Epithelial cell of esophagus (primary cell): ENCODE measurements at regions not wholly inside any gene's neighbourhood (a gene's known extent, or its start where the extent isn't known, plus 50 kb on each side); places are given as distances from the start of the nearest gene placed in this dataset.

Experiments
- DNase-seq: peaks from one replicate; pipeline ENCODE4 v3.0.0; 2010; ENCODE audit warnings: low read depth
- H3K4me3 ChIP-seq: 2 replicates; pipeline ENCODE4 v1.5.1; 2011; ENCODE audit warnings: mild to moderate bottlenecking, low read length, control low read depth
- CTCF ChIP-seq: IDR thresholded peaks from 2 replicates; pipeline ENCODE4 v1.5.1; 2011; ENCODE audit warnings: low read depth, mild to moderate bottlenecking, low read length, control low read depth, inconsistent platforms; ENCODE audit not compliant: insufficient read depth; ENCODE audit errors: missing control alignments

DNA sequence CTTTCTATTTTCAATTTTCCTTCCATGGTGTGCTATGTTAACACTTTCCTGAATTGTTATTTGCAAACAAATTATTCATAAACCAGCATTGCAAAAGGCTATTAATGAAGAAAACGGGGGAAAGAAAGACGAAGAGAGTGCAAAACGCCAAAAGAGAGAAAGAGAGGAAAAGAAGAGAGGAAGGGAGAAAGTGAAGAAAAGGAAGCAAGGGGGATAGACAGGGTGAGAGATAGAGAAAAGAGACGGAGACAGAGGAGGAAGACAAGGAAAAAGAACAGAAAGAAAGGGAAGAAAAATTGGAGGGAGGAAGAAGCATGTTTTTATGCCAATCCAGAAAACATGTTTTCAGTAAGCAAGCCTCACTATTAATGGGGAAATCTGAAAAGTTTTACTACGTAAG is 310.6 kb downstream of the TFEC start:
- no peak for TF ChIP-seq CTCF
- no peak overlapping the region for H3K4me3 ChIP-seq
- DNase-seq, result no peak

DNA sequence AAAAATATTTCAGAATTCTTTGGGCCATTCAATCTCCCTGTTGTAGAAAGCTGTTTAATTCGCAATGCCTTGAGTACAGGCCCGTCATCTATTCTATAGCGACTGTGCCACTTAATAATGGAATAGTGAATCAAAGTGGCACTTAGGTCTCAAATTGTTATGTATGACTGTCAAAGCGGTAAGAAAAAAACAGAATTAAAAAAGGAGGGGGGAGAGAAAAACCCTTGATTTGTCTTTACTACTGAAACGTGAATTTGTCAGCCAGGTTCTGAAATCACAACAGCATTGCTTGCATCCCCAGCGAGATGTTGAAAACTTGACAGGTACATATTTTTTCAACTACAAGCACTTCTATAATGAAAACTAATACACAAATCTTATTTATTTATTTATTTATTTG is 320.9 kb downstream of the TFEC start:
- no peak for DNase-seq
- H3K4me3 ChIP-seq, result no peak overlapping the region
- no peak for TF ChIP-seq CTCF

DNA sequence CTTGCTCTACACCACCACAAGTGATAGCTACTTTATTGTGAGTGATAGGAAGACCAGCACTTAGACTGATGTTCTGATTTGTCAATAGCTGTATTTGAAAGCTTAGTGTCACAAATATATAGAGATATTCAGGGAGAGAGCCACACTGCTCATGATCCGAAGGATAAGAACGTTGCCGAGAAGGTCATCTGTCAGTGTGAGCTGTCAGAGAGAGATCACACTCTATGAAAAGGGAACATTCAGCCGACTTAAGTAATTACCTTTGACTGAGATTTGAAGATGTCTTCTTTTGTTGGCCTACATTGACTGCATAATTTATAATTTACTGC is 322.6 kb downstream of the TFEC start:
- H3K4me3 ChIP-seq, result no peak overlapping the region
- DNase-seq, result no peak
- TF ChIP-seq CTCF, result no peak

DNA sequence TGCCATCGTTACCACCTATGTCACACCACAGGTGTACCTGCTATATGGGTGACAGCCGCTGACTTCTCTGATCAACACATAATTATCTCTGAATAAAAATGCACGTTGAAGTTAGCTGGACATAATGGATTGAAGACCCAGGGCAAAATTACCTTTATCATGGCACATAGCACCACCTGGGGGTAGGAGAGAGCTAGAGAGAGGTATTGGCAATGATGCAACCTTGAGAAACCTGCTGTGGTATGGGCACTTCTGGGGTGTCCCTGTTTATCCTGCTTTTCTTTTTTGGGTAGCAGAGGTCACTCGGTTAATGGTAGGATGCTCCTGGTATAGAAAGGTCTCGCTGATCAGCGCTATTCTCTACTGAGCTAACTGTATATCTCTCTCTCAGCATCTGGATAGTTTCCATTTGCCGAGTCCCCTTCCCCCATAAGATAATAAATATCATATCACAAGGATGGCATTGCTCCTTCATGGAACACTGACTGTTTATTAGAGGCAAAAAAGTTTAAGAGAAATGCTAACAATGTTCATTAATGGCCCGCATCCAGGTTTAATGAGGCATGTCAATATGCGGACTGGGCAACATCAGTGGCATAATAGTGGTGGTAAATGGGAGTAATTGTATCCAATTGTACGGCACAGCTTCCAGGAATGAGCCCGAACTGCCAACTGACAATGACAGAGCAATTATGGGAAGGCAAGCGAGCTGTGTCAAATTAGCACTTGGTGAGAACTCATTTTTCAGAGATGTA is 323.1 kb downstream of the TFEC start:
- H3K4me3 ChIP-seq, result no peak overlapping the region
- DNase-seq, result peak; percentile 41
- peak; percentile 73 for TF ChIP-seq CTCF

DNA sequence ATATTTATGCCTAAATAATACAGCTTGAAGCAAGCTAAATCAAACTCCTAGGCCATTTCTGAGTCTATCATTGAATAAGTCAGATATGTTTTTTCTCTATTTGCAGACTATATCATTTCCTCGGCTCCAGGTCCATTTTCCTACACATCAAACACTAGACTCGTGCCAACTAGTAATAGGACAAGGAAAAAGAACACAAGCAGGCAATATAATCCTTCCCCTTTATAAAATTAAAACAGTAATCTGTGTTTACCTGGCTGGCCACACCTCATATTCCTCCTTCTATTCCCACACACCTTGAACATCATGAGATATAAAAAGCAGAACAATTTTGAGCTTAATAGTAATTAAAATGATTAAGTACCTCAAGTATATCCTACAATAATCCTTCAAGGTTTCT is 325.7 kb downstream of the TFEC start:
- TF ChIP-seq CTCF, result no peak
- no peak for DNase-seq
- H3K4me3 ChIP-seq, result no peak overlapping the region

GRCh38 chr7:115701141-115701540 is 329.4 kb downstream of the TFEC start:
- no peak overlapping the region for H3K4me3 ChIP-seq
- DNase-seq, result no peak
- no peak for TF ChIP-seq CTCF

DNA sequence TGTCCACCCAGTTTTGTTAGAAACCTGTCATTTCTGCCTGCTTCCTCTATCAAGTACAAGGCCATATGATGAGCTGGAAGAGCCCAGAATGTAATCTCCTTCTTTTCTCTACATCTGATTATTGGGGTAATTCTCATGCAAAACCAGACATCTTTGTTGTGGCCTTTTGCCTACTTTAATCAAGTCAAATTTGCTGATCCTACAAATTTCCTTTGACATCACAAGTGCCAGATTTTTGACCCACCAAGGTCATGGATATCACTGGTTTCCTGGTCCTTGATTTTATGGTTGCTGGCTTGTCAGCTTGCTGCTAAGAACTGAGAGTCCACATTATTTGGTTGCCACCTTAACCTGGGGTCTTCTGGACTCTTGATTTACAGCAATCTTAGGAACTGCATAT is 336.1 kb downstream of the TFEC start:
- no peak for TF ChIP-seq CTCF
- no peak for DNase-seq
- no peak overlapping the region for H3K4me3 ChIP-seq
